AG10803 (cell line): ENCODE measurements at regions not wholly inside any gene's neighbourhood (a gene's known extent, or its start where the extent isn't known, plus 50 kb on each side); places are given as distances from the start of the nearest gene placed in this dataset.

Experiments
- DNase-seq: peaks from one replicate; pipeline ENCODE4 v3.0.0; 2010; ENCODE audit warnings: low read depth
- H3K4me3 ChIP-seq: 2 replicates; pipeline ENCODE4 v1.5.1; 2011; ENCODE audit warnings: mild to moderate bottlenecking, low read length, control low read depth
- TF ChIP-seq, protein P1 (sequence below): conservative IDR thresholded peaks from 2 replicates; pipeline ENCODE4 v1.5.1; 2011; ENCODE audit warnings: mild to moderate bottlenecking, low read length, control low read depth, inconsistent platforms

- TF ChIP-seq, protein P1, sequence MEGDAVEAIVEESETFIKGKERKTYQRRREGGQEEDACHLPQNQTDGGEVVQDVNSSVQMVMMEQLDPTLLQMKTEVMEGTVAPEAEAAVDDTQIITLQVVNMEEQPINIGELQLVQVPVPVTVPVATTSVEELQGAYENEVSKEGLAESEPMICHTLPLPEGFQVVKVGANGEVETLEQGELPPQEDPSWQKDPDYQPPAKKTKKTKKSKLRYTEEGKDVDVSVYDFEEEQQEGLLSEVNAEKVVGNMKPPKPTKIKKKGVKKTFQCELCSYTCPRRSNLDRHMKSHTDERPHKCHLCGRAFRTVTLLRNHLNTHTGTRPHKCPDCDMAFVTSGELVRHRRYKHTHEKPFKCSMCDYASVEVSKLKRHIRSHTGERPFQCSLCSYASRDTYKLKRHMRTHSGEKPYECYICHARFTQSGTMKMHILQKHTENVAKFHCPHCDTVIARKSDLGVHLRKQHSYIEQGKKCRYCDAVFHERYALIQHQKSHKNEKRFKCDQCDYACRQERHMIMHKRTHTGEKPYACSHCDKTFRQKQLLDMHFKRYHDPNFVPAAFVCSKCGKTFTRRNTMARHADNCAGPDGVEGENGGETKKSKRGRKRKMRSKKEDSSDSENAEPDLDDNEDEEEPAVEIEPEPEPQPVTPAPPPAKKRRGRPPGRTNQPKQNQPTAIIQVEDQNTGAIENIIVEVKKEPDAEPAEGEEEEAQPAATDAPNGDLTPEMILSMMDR, result no peak
- peak; percentile 18 for DNase-seq
- H3K4me3 ChIP-seq, result no peak overlapping the region
Observed at GRCh38 chr17:13947499-13947898, 121.8 kb upstream of the COX10 start.

DNA sequence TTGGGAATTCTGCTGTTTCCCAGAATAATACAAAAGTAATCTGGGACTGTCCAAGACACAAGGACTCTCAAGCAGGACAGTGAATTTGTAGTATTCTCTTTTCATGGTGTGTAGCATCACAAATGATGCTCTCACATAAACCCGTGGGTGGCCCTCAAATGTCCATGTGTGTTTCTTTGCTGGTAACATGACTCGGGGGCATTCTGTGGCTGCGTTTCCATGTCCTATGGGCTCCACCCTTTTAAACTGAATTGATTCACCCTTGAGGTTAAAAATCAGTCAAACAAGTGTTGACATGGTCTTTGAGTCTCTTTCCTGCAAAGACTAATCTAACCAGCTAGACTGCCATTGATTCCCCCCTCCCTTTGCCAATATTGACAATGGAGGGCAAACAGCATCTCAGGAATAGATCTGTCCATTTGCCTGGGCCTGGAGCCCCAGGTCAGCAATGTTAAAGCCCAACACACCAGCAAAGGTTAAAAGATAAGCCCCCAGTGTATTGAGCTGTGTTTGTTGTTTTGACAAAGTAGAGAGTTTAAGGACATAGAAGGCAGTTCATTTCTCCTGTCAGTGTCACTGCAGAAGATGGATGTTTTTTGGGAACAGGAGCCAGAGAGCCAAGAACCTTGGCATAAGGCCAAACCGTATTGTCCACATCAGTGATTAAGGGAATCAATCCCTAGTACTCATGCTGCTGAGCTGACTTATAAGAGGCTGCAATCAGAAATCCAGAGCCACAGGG lies 117.1 kb upstream of the COX10 start:
- H3K4me3 ChIP-seq, result no peak overlapping the region
- TF ChIP-seq, protein P1, result no peak
- DNase-seq, result no peak

DNA sequence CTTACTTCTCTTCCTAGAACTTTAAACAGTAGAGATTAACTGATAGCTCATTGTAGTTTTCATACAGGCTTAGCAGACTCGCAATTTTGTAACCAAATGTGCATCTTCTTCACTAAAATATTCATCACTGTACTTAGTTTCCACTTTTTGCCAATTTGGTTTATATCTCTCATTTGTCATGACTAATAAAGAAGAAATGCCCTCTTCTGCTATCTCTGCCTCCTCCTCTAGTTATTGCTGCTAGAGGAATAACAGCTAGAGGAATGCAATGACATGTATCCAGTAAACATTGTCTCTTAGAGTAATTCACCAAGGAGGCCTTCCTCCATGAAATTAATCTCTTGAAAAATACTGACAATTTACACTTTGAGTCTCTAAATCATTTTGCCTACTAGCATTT lies 115.5 kb upstream of the COX10 start:
- TF ChIP-seq, protein P1, result no peak
- peak; percentile 70 for DNase-seq
- H3K4me3 ChIP-seq, result no peak overlapping the region

GRCh38 chr17:13957636-13958035 lies 111.7 kb upstream of the COX10 start:
- DNase-seq, result peak; percentile 42
- H3K4me3 ChIP-seq, result no peak overlapping the region
- TF ChIP-seq, protein P1, result no peak

DNA sequence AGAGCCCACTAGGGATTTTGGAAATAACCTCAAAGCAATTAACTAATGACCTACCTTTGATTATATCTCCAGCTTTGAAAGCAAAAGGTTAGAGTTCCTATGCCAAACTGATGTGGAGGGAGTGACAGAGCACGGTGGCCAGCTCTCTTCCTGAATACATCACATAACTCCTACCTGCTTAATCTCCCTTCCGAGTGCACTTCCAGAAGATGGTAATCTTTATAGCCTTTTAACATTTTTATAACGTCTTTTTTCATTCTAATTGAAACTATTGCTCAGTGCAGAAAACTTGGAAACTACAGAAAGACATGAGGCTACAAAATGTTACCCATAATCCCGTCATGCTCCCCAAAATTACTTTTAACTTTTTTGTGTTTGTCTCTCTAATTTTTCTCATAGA lies 110.5 kb upstream of the COX10 start:
- H3K4me3 ChIP-seq, result no peak overlapping the region
- TF ChIP-seq, protein P1, result no peak
- no peak for DNase-seq

DNA sequence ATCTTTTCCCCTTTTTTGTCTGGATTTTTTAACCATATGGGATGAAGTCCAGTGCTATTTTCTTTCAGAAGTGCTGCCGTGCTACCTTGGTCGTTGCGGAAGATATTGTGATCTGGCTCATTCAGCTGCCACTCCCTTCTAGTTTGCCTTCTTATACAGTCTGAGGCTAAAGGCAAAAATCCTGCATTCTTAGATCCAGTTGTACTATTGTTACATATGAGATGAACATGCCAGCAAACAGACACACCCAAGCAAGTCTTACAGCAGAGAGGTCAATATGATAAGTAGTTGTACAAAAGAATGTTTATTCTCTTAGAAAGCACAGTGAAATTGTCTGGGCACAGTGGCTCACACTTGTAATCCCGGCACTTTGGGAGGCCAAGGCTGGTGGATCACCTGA lies 108.0 kb upstream of the COX10 start:
- DNase-seq, result no peak
- TF ChIP-seq, protein P1, result no peak
- no peak overlapping the region for H3K4me3 ChIP-seq

GRCh38 chr17:13962716-13963240 lies 106.5 kb upstream of the COX10 start:
- no peak for DNase-seq
- H3K4me3 ChIP-seq, result no peak overlapping the region
- TF ChIP-seq, protein P1, result no peak
